Keratinocyte (primary cell): ENCODE measurements at regions not wholly inside any gene's neighbourhood (a gene's known extent, or its start where the extent isn't known, plus 50 kb on each side); places are given as distances from the start of the nearest gene placed in this dataset.

Source experiments
- DNase-seq: peaks from one replicate; pipeline ENCODE4 v3.0.0-alpha.2; 2011; ENCODE audit warnings: low read depth, missing footprints, low spot score
- FAIRE-seq: peaks from 2 replicates; lab custom pipeline; 2011; peaks lifted over from hg19 to GRCh38; lab: Jason Lieb, UNC
- H2AFZ ChIP-seq: 2 replicates; pipeline ENCODE4 v1.6.0; 2012; ENCODE audit warnings: low read length, control low read depth, inconsistent platforms; ENCODE audit not compliant: control insufficient read depth
- H3K27ac ChIP-seq: 2 replicates; pipeline ENCODE4 v1.5.1; 2011; ENCODE audit warnings: low read length; ENCODE audit not compliant: control insufficient read depth, insufficient read depth
- H3K27me3 ChIP-seq: 3 replicates; pipeline ENCODE4 v1.6.0; 2011; ENCODE audit warnings: low read length; ENCODE audit not compliant: control insufficient read depth, insufficient read depth; ENCODE audit errors: extremely low read depth
- H3K36me3 ChIP-seq, 2 experiments: 2 replicates in 1 of 2; 3 replicates in 1 of 2; pipeline ENCODE4 v1.5.1; 2011; ENCODE audit warnings: low read length in 2 of 2, mild to moderate bottlenecking in 1 of 2; ENCODE audit not compliant: control insufficient read depth in 2 of 2, insufficient read depth in 2 of 2; ENCODE audit errors: extremely low read depth in 1 of 2
- H3K4me1 ChIP-seq: 3 replicates; pipeline ENCODE4 v1.5.1; 2011; ENCODE audit warnings: low read length; ENCODE audit not compliant: control insufficient read depth, insufficient read depth; ENCODE audit errors: extremely low read depth
- H3K4me2 ChIP-seq: 3 replicates; pipeline ENCODE4 v1.6.0; 2011; ENCODE audit warnings: low read depth, low read length; ENCODE audit not compliant: control insufficient read depth, insufficient read depth; ENCODE audit errors: extremely low read depth
- H3K4me3 ChIP-seq, 3 experiments: fragments of 200-600 bp in 1 of 3; sonication (generic) in 1 of 3; 2 replicates in 2 of 3; 3 replicates in 1 of 3; pipeline ENCODE4 v1.5.1; 2011 to 2016; ENCODE audit warnings: low read length in 3 of 3, mild to moderate bottlenecking in 3 of 3, control low read depth in 2 of 3, inconsistent platforms in 1 of 3, low read depth in 1 of 3, mixed read lengths in 1 of 3, mixed run types in 1 of 3, moderate library complexity in 1 of 3; ENCODE audit not compliant: control insufficient read depth in 2 of 3, insufficient read depth in 2 of 3; ENCODE audit errors: extremely low read depth in 1 of 3
- H3K79me2 ChIP-seq: 2 replicates; pipeline ENCODE4 v1.6.0; 2012; ENCODE audit warnings: low read length; ENCODE audit not compliant: control insufficient read depth, insufficient read depth
- H3K9ac ChIP-seq: 3 replicates; pipeline ENCODE4 v1.6.0; 2011; ENCODE audit warnings: low read length; ENCODE audit not compliant: control insufficient read depth, insufficient read depth; ENCODE audit errors: extremely low read depth
- H3K9me1 ChIP-seq: 3 replicates; pipeline ENCODE4 v1.6.0; 2011; ENCODE audit warnings: low read length; ENCODE audit not compliant: control insufficient read depth, insufficient read depth; ENCODE audit errors: extremely low read depth
- H3K9me3 ChIP-seq: 2 replicates; pipeline ENCODE4 v1.5.1; 2012; ENCODE audit warnings: low read depth, low read length; ENCODE audit not compliant: control insufficient read depth
- H4K20me1 ChIP-seq: 3 replicates; pipeline ENCODE4 v1.6.0; 2011; ENCODE audit warnings: low read length; ENCODE audit not compliant: control insufficient read depth, insufficient read depth; ENCODE audit errors: extremely low read depth
- EZH2 ChIP-seq: IDR thresholded peaks from one replicate; pipeline ENCODE4 v1.6.1; 2012; ENCODE audit warnings: inconsistent platforms, mild to moderate bottlenecking, low read length, moderate library complexity
- dilution Hi-C: fragments of 300-500 bp; cut with MboI; formaldehyde crosslinking; loops from one replicate; pipeline ENCODE4 v1.7.0; 2020; ENCODE audit warnings: low sequenced_read_pairs; ENCODE audit not compliant: extremely low pct_ligation_motif_present
- TF ChIP-seq, protein P1 (sequence below), 3 experiments: IDR thresholded peaks in 1 of 3; conservative IDR thresholded peaks in 1 of 3; optimal IDR thresholded peaks in 1 of 3; 2 replicates in 2 of 3; 3 replicates in 1 of 3; pipeline versions ENCODE3 to v1.5.1; 2011; ENCODE audit warnings: low read length in 3 of 3, mild to moderate bottlenecking in 3 of 3, moderate library complexity in 2 of 3, control low read depth in 1 of 3, inconsistent platforms in 1 of 3; ENCODE audit not compliant: insufficient read depth in 2 of 3; ENCODE audit errors: extremely low read depth in 1 of 3

DNA sequence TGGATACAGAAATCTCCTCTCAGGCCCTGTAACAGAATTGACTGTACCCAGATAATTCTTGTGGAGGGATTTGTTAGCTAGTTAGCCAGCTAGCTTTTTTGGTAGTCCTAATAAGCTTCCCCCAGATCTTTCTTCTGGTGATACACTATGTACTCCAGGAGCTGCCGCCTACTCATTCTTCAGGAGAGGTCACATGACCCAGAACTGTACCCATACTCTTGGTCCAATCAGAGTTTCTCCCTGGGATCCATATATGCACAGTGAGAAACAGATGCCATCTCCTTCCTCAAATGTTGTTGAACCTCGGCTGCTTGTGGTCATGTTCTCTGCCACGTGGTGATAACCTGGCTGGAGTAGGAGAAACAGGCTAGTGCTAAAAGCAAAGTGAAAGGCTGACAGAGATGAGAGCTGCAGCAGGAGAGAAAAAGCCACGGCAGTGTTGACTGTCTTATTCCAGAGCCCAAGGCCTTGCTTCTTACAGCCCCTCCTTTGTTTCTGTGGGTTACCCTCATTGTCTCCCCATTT, 123.0 kb upstream of the RFX3 start:
- dilution Hi-C loops, result no loop called here
- Histone ChIP-seq H2AFZ (no peak overlapping the region), H3K9me1 (no peaks in the 10 kb centered on the region), H3K9me3 (no peaks in the 10 kb centered on the region), H3K79me2 (no peaks in the 10 kb centered on the region), H3K4me3 (no peak overlapping the region), H4K20me1 (no peaks in the 10 kb centered on the region), H3K4me2 (no peak overlapping the region), H3K9ac (no peak overlapping the region), H3K27me3 (no peaks in the 10 kb centered on the region), H3K36me3 (no peaks in the 10 kb centered on the region), H3K27ac (no peak overlapping the region), H3K4me1 (no peaks in the 10 kb centered on the region)
- TF ChIP-seq, protein P1, sequence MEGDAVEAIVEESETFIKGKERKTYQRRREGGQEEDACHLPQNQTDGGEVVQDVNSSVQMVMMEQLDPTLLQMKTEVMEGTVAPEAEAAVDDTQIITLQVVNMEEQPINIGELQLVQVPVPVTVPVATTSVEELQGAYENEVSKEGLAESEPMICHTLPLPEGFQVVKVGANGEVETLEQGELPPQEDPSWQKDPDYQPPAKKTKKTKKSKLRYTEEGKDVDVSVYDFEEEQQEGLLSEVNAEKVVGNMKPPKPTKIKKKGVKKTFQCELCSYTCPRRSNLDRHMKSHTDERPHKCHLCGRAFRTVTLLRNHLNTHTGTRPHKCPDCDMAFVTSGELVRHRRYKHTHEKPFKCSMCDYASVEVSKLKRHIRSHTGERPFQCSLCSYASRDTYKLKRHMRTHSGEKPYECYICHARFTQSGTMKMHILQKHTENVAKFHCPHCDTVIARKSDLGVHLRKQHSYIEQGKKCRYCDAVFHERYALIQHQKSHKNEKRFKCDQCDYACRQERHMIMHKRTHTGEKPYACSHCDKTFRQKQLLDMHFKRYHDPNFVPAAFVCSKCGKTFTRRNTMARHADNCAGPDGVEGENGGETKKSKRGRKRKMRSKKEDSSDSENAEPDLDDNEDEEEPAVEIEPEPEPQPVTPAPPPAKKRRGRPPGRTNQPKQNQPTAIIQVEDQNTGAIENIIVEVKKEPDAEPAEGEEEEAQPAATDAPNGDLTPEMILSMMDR (optimal IDR thresholded peaks at IDR 0.05 in 1 of 3, IDR thresholded peaks at IDR 0.05 in 1 of 3, conservative IDR thresholded peaks at IDR 0.05 in 1 of 3; ENCODE audit: extremely low read depth in 1 of 3, insufficient read depth in 2 of 3, low read length in 3 of 3), result no peak
- no peak for TF ChIP-seq EZH2
- no peak for FAIRE-seq
- DNase-seq, result no peak

DNA sequence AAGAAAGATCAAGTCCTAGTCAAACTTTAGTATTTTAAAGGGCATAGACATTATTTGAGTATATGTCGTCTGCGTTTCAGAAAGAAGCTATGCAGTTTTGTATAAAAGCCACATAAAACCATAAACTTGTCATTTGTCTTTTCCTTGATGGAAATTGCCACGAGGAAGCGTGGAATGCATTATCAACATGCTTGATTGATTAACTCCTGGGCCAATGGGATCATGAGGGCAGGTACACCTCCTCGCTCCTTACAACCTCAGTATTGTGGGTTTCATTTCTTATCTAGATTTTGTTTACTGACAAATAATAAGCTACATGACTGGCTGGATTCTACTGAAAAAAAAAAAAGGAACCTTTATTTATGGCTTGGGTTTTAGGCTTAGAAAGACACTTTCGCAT, 122.5 kb upstream of the RFX3 start:
- DNase-seq (no peak), FAIRE-seq (no peak)
- Histone ChIP-seq H3K79me2 (no peaks in the 10 kb centered on the region), H3K9ac (no peak overlapping the region), H3K36me3 (no peaks in the 10 kb centered on the region), H3K9me1 (no peaks in the 10 kb centered on the region), H4K20me1 (no peaks in the 10 kb centered on the region), H2AFZ (no peak overlapping the region), H3K27ac (no peak overlapping the region), H3K9me3 (no peaks in the 10 kb centered on the region), H3K4me2 (no peak overlapping the region), H3K27me3 (no peaks in the 10 kb centered on the region), H3K4me1 (no peaks in the 10 kb centered on the region), H3K4me3 (no peak overlapping the region)
- dilution Hi-C loops, result no loop called here
- no peak for TF ChIP-seq EZH2
- TF ChIP-seq, protein P1 (optimal IDR thresholded peaks at IDR 0.05 in 1 of 3, IDR thresholded peaks at IDR 0.05 in 1 of 3, conservative IDR thresholded peaks at IDR 0.05 in 1 of 3; ENCODE audit: extremely low read depth in 1 of 3, insufficient read depth in 2 of 3, low read length in 3 of 3), result no peak
